ENCODE measurements at regions not wholly inside any gene's neighbourhood (a gene's known extent, or its start where the extent isn't known, plus 50 kb on each side); places are given as distances from the start of the nearest gene placed in this dataset.

GRCh38 chr5:155838394-155838793 lies 488.6 kb upstream of the SGCD start:
- TF ChIP-seq, protein P1, sequence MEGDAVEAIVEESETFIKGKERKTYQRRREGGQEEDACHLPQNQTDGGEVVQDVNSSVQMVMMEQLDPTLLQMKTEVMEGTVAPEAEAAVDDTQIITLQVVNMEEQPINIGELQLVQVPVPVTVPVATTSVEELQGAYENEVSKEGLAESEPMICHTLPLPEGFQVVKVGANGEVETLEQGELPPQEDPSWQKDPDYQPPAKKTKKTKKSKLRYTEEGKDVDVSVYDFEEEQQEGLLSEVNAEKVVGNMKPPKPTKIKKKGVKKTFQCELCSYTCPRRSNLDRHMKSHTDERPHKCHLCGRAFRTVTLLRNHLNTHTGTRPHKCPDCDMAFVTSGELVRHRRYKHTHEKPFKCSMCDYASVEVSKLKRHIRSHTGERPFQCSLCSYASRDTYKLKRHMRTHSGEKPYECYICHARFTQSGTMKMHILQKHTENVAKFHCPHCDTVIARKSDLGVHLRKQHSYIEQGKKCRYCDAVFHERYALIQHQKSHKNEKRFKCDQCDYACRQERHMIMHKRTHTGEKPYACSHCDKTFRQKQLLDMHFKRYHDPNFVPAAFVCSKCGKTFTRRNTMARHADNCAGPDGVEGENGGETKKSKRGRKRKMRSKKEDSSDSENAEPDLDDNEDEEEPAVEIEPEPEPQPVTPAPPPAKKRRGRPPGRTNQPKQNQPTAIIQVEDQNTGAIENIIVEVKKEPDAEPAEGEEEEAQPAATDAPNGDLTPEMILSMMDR (IDR thresholded peaks at IDR 0.05; ENCODE audit: low read depth, low read length, missing input control): no peak
- TF ChIP-seq YY1 (IDR thresholded peaks at IDR 0.05): no peak
- TF ChIP-seq, protein P2, sequence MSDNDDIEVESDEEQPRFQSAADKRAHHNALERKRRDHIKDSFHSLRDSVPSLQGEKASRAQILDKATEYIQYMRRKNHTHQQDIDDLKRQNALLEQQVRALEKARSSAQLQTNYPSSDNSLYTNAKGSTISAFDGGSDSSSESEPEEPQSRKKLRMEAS (IDR thresholded peaks at IDR 0.05): no peak
- no peak for TF ChIP-seq EGR1 (IDR thresholded peaks at IDR 0.05; ENCODE audit: low read depth in 2 of 2)
- TF ChIP-seq, protein P3, sequence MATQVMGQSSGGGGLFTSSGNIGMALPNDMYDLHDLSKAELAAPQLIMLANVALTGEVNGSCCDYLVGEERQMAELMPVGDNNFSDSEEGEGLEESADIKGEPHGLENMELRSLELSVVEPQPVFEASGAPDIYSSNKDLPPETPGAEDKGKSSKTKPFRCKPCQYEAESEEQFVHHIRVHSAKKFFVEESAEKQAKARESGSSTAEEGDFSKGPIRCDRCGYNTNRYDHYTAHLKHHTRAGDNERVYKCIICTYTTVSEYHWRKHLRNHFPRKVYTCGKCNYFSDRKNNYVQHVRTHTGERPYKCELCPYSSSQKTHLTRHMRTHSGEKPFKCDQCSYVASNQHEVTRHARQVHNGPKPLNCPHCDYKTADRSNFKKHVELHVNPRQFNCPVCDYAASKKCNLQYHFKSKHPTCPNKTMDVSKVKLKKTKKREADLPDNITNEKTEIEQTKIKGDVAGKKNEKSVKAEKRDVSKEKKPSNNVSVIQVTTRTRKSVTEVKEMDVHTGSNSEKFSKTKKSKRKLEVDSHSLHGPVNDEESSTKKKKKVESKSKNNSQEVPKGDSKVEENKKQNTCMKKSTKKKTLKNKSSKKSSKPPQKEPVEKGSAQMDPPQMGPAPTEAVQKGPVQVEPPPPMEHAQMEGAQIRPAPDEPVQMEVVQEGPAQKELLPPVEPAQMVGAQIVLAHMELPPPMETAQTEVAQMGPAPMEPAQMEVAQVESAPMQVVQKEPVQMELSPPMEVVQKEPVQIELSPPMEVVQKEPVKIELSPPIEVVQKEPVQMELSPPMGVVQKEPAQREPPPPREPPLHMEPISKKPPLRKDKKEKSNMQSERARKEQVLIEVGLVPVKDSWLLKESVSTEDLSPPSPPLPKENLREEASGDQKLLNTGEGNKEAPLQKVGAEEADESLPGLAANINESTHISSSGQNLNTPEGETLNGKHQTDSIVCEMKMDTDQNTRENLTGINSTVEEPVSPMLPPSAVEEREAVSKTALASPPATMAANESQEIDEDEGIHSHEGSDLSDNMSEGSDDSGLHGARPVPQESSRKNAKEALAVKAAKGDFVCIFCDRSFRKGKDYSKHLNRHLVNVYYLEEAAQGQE (IDR thresholded peaks at IDR 0.05): no peak
- TF ChIP-seq RXRA (IDR thresholded peaks at IDR 0.05): no peak
- TF ChIP-seq, protein P4, sequence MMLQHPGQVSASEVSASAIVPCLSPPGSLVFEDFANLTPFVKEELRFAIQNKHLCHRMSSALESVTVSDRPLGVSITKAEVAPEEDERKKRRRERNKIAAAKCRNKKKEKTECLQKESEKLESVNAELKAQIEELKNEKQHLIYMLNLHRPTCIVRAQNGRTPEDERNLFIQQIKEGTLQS (IDR thresholded peaks at IDR 0.05): no peak
- no peak for TF ChIP-seq HNF4G (IDR thresholded peaks at IDR 0.05)
- TF ChIP-seq TAF1 (conservative IDR thresholded peaks at IDR 0.05): no peak
- no peak for TF ChIP-seq RAD21 (IDR thresholded peaks at IDR 0.05)

Measured in liver (tissue), 3 donors.